ENCODE measurements at regions not wholly inside any gene's neighbourhood (a gene's known extent, or its start where the extent isn't known, plus 50 kb on each side); places are given as distances from the start of the nearest gene placed in this dataset.

DNA sequence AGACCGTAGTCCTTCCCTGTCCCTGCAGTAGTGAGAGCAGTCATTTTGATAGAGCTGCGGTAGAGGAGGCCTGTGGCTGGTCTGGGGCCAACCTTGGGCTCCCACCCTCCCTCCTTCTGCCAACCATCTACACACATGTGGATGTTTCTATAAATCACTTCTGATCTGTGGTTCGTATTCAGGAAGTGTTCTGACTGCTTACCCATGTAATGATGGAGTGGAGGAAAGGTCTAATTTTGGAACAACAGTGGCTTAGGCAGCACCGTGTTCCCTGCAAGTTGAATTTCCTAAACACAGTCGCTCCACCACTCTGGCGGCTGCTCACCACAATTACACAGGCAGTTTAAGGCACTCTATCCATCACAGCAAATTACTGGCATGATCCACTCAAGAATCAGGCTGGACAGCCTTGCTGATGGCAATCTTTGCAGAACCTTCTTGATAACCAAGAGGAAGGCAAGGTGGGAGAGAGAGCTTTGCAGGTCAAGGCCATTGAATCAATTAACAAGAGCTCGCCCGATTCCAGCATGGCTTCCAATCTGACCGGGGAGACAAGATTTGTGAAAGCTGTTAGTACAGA is 104.7 kb upstream of the VEPH1 start:
- Histone ChIP-seq H3K27me3 (replicated peaks in 1 of 4; ENCODE audit: control insufficient read depth in 3 of 4, extremely low read depth in 1 of 4, insufficient read depth in 3 of 4, low read length in 3 of 4) (no peaks in the 10 kb centered on the region), H3K23me2 (ENCODE audit: low read depth, low read length) (no peaks in the 10 kb centered on the region), H4K20me1 (replicated peaks in 1 of 2; ENCODE audit: control insufficient read depth in 1 of 2, insufficient read depth in 2 of 2, low read length in 2 of 2) (no peaks in the 10 kb centered on the region), H3K14ac (ENCODE audit: insufficient read length) (no peak overlapping the region), H2AFZ (ENCODE audit: low read length) (no peak overlapping the region), H2AK5ac (ENCODE audit: low read depth, low read length) (no peak overlapping the region), H3K23ac (ENCODE audit: insufficient read length) (no peak overlapping the region), H3K4ac (replicated peaks; ENCODE audit: insufficient read length, low read depth, low read length) (no peak overlapping the region), H3K4me1 (replicated peaks in 1 of 4; ENCODE audit: control insufficient read depth in 3 of 4, insufficient read depth in 4 of 4, low read length in 3 of 4) (no peaks in the 10 kb centered on the region), H4K5ac (ENCODE audit: insufficient read length, low read depth, low read length) (no peak overlapping the region), H4K91ac (replicated peaks; ENCODE audit: insufficient read length, low read length) (no peak overlapping the region), H3K79me2 (ENCODE audit: control insufficient read depth in 1 of 2, insufficient read depth in 2 of 2, low read length in 2 of 2) (no peaks in the 10 kb centered on the region), H3K18ac (ENCODE audit: extremely low read depth, low read length) (no peak overlapping the region), H4K8ac (ENCODE audit: extremely low read depth, insufficient read depth, low read length) (no peak overlapping the region), H3K9me3 (ENCODE audit: insufficient read depth in 2 of 2, low read depth in 1 of 2, low read length in 1 of 2) (no peaks in the 10 kb centered on the region), H2BK15ac (ENCODE audit: low read length) (no peak overlapping the region), H2BK12ac (ENCODE audit: low read depth, low read length) (no peak overlapping the region), H3K9ac (replicated peaks in 1 of 4; ENCODE audit: extremely low read depth in 1 of 4, low read depth in 3 of 4, low read length in 3 of 4) (no peak overlapping the region; a peak in 1 of 7 replicates), H2BK20ac (ENCODE audit: low read length) (no peak overlapping the region), H3K4me3 (ENCODE audit: extremely low read depth in 1 of 4, insufficient read depth in 2 of 4, low read depth in 3 of 4, low read length in 4 of 4) (no peak overlapping the region), H2BK120ac (replicated peaks; ENCODE audit: low read depth, low read length) (no peak overlapping the region), H3K79me1 (ENCODE audit: low read depth, low read length) (no peaks in the 10 kb centered on the region), H3K4me2 (ENCODE audit: insufficient read depth in 1 of 2, low read depth in 2 of 2, low read length in 2 of 2) (no peak overlapping the region), H3K27ac (ENCODE audit: low read depth, low read length) (no peak overlapping the region), H3K36me3 (ENCODE audit: control insufficient read depth in 2 of 4, insufficient read depth in 4 of 4, low read length in 3 of 4) (no peaks in the 10 kb centered on the region), H2BK5ac (ENCODE audit: low read depth, low read length) (no peak overlapping the region), H3K56ac (replicated peaks; ENCODE audit: insufficient read length, low read depth, low read length) (no peak overlapping the region)
- CTCF ChIA-PET (ENCODE audit: partially characterized antibody): interaction anchor here (0.6 to 4.7 kb wide), 10 partner anchors 9 to 469 kb away, joined by 4 to 40 read pairs (median 8); no protein-coding TSS in a partner anchor
- no peak for DNase-seq (ENCODE audit: low read depth in 1 of 2, low spot score in 2 of 2)
- TF ChIP-seq EZH2 (IDR thresholded peaks at IDR 0.05; ENCODE audit: low read depth, low read length, severe bottlenecking) (no peak), RBBP5 (IDR thresholded peaks at IDR 0.05; ENCODE audit: borderline replicate concordance, low read depth, low read length) (no peak), SP1 (IDR thresholded peaks at IDR 0.05; ENCODE audit: low read depth, low read length) (no peak), PHF8 (conservative IDR thresholded peaks at IDR 0.05; ENCODE audit: low read depth, low read length) (no peak), KDM5A (IDR thresholded peaks at IDR 0.05; ENCODE audit: low read length) (no peak), RNF2 (IDR thresholded peaks at IDR 0.05; ENCODE audit: borderline replicate concordance, low read depth, low read length, missing control alignments, poor library complexity, severe bottlenecking) (no peak), GTF2F1 (IDR thresholded peaks at IDR 0.05; ENCODE audit: borderline replicate concordance, low read depth, low read length) (no peak), SAP30 (IDR thresholded peaks at IDR 0.05; ENCODE audit: insufficient read depth, insufficient replicate concordance, low read length) (no peak), TEAD4 (IDR thresholded peaks at IDR 0.05; ENCODE audit: low read depth, low read length) (no peak), SRF (IDR thresholded peaks at IDR 0.05; ENCODE audit: low read depth, low read length) (no peak), SUZ12 (IDR thresholded peaks at IDR 0.05; ENCODE audit: low read length) (no peak)
- 89% methylated on average over 9 of the region's 9 CpGs; no CpG with 5 or more reads in 1 of the 2 experiments for WGBS, 2 experiments (ENCODE audit: extremely low coverage in 1 of 2, insufficient coverage in 1 of 2, insufficient read length in 1 of 2, insufficient replicate concordance in 2 of 2, low coverage in 1 of 2, low lambda C conversion rate in 2 of 2, missing lambda C conversion rate in 1 of 2)
- no peak for FAIRE-seq
- POLR2A ChIA-PET (ENCODE audit: partially characterized antibody): no interaction called here
